HG02759 (cell line): ENCODE measurements at regions not wholly inside any gene's neighbourhood (a gene's known extent, or its start where the extent isn't known, plus 50 kb on each side); places are given as distances from the start of the nearest gene placed in this dataset.

Experiments used
- ATAC-seq: cut with Tn5 transposase; IDR thresholded peaks from one replicate; pipeline ENCODE4 v1.9.1; 2021; ENCODE audit warnings: mild to moderate bottlenecking, moderate library complexity; ENCODE audit not compliant: unreplicated experiment

- no peak for ATAC-seq
Observed at GRCh38 chr5:61887271-61887670, 418.7 kb upstream of the KIF2A start.

- no peak for ATAC-seq
Observed at GRCh38 chr5:61894046-61894445, 412.0 kb upstream of the KIF2A start.

GRCh38 chr5:61896811-61897210 is 409.2 kb upstream of the KIF2A start:
- ATAC-seq: no peak

GRCh38 chr5:61897251-61897650 is 408.8 kb upstream of the KIF2A start:
- no peak for ATAC-seq

GRCh38 chr5:61901997-61902396 is 404.0 kb upstream of the KIF2A start:
- no peak for ATAC-seq

GRCh38 chr5:61904730-61905129 is 401.3 kb upstream of the KIF2A start:
- no peak for ATAC-seq

- ATAC-seq: no peak
Observed at GRCh38 chr5:61905613-61906012, 400.4 kb upstream of the KIF2A start.

- no peak for ATAC-seq
Observed at GRCh38 chr5:61906820-61907219, 399.2 kb upstream of the KIF2A start.

- no peak for ATAC-seq
Observed at GRCh38 chr5:61907995-61908394, 398.0 kb upstream of the KIF2A start.

- ATAC-seq: peak; percentile 55
Observed at GRCh38 chr5:61910771-61911170, 395.2 kb upstream of the KIF2A start.

- ATAC-seq: no peak
Observed at GRCh38 chr5:61912559-61912958, 393.4 kb upstream of the KIF2A start.

- no peak for ATAC-seq
Observed at GRCh38 chr5:61915646-61916045, 390.4 kb upstream of the KIF2A start.

- ATAC-seq: no peak
Observed at GRCh38 chr5:61916621-61917620, 389.1 kb upstream of the KIF2A start.

GRCh38 chr5:61918611-61919010 is 387.4 kb upstream of the KIF2A start:
- ATAC-seq: no peak

GRCh38 chr5:61919920-61920319 is 386.1 kb upstream of the KIF2A start:
- ATAC-seq: no peak

GRCh38 chr5:61924251-61924650 is 381.8 kb upstream of the KIF2A start:
- no peak for ATAC-seq

GRCh38 chr5:61926911-61927310 is 379.1 kb upstream of the KIF2A start:
- no peak for ATAC-seq

- no peak for ATAC-seq
Observed at GRCh38 chr5:61931236-61931635, 374.8 kb upstream of the KIF2A start.

- ATAC-seq: peak; percentile 60
Observed at GRCh38 chr5:61933787-61934626, 372.0 kb upstream of the KIF2A start.

- no peak for ATAC-seq
Observed at GRCh38 chr5:61941637-61942036, 364.4 kb upstream of the KIF2A start.

- no peak for ATAC-seq
Observed at GRCh38 chr5:61942462-61943049, 363.4 kb upstream of the KIF2A start.
